SU-DHL-6 (cell line): ENCODE measurements at regions not wholly inside any gene's neighbourhood (a gene's known extent, or its start where the extent isn't known, plus 50 kb on each side); places are given as distances from the start of the nearest gene placed in this dataset.

Experiments
- H2AFZ ChIP-seq: fragments of 200-600 bp; sonication (generic); 2 replicates; pipeline ENCODE4 v1.6.1; 2014; ENCODE audit warnings: low read depth, mild to moderate bottlenecking, moderate library complexity, mixed read lengths, antibody characterized with exemption, low read length; ENCODE audit not compliant: severe bottlenecking
- H3F3A ChIP-seq: fragments of 200-600 bp; shearing (Covaris generic); 2 replicates; pipeline ENCODE4 v1.6.0; 2016; ENCODE audit warnings: antibody characterized with exemption, mild to moderate bottlenecking; ENCODE audit not compliant: insufficient read depth
- H3K27ac ChIP-seq: fragments of 200-600 bp; sonication (generic); 2 replicates; pipeline ENCODE4 v1.5.1; 2016; ENCODE audit warnings: low read depth, mild to moderate bottlenecking, low read length, moderate library complexity, mixed read lengths
- H3K27me3 ChIP-seq: fragments of 200-600 bp; sonication (generic), shearing (Covaris generic); 2 replicates; pipeline ENCODE4 v1.6.0; 2014; ENCODE audit warnings: mild to moderate bottlenecking, low read length
- H3K36me3 ChIP-seq: fragments of 200-600 bp; sonication (generic); 2 replicates; pipeline ENCODE4 v1.6.1; 2014; ENCODE audit warnings: mild to moderate bottlenecking, low read length, mixed read lengths
- H3K4me2 ChIP-seq: fragments of 300-600, 200-600 bp; shearing (Covaris generic), sonication (generic); 2 replicates; pipeline ENCODE4 v1.6.0; 2014; ENCODE audit warnings: low read length, low read depth, mild to moderate bottlenecking; ENCODE audit not compliant: poor library complexity, severe bottlenecking
- H3K4me3 ChIP-seq: fragments of 200-600 bp; sonication (generic); 2 replicates; pipeline ENCODE4 v1.5.1; 2014; ENCODE audit warnings: antibody characterized with exemption, low read length, mild to moderate bottlenecking, mixed read lengths; ENCODE audit not compliant: insufficient read depth, poor library complexity, severe bottlenecking
- H3K79me2 ChIP-seq: fragments of 200-600 bp; sonication (generic); 2 replicates; pipeline ENCODE4 v1.6.1; 2014; ENCODE audit warnings: mild to moderate bottlenecking, low read length, moderate library complexity; ENCODE audit not compliant: insufficient read depth
- H3K9ac ChIP-seq: fragments of 200-600 bp; sonication (generic); 2 replicates; pipeline ENCODE4 v1.7.0; 2014; ENCODE audit warnings: mild to moderate bottlenecking, low read length
- H3K9me2 ChIP-seq: fragments of 200-600 bp; sonication (generic); replicated peaks from 2 replicates; pipeline ENCODE4 v1.6.1; 2014; ENCODE audit warnings: low read length; ENCODE audit not compliant: insufficient read depth
- H3K9me3 ChIP-seq: fragments of 200-600 bp; sonication (generic); 2 replicates; pipeline ENCODE4 v1.6.1; 2014; ENCODE audit warnings: low read length, mixed read lengths; ENCODE audit not compliant: insufficient read depth
- H4K20me1 ChIP-seq: fragments of 200-600 bp; sonication (generic); 2 replicates; pipeline ENCODE4 v1.6.1; 2014; ENCODE audit warnings: low read depth, mild to moderate bottlenecking, antibody characterized with exemption, low read length, moderate library complexity, mixed read lengths
- CTCF ChIP-seq: fragments of 200-600 bp; sonication (generic); IDR thresholded peaks from one replicate; pipeline ENCODE4 v1.5.1; 2017; ENCODE audit warnings: antibody characterized with exemption, mild to moderate bottlenecking, low read length, moderate library complexity; ENCODE audit not compliant: insufficient read depth, poor library complexity, severe bottlenecking
- EZH2phosphoT487 ChIP-seq: fragments of 200-600 bp; sonication (generic), shearing (Covaris generic); conservative IDR thresholded peaks from 2 replicates; pipeline ENCODE4 v1.6.1; 2018; ENCODE audit warnings: mild to moderate bottlenecking, antibody characterized with exemption, low read length, moderate library complexity, mixed read lengths

GRCh38 chr5:106159616-106160015, 1511.1 kb downstream of the EFNA5 start:
- Histone ChIP-seq H3K27me3 (no peaks in the 10 kb centered on the region), H3K9me3 (no peaks in the 10 kb centered on the region), H3K4me3 (no peak overlapping the region), H3K79me2 (no peaks in the 10 kb centered on the region), H3K9ac (no peak overlapping the region), H3K36me3 (no peaks in the 10 kb centered on the region), H3K4me2 (no peak overlapping the region), H3K27ac (no peak overlapping the region), H2AFZ (no peak overlapping the region), H3F3A (no peaks in the 10 kb centered on the region), H3K9me2 (no peaks in the 10 kb centered on the region), H4K20me1 (no peaks in the 10 kb centered on the region)
- TF ChIP-seq CTCF: no peak
- no peak for TF ChIP-seq EZH2phosphoT487

- Histone ChIP-seq H4K20me1 (no peaks in the 10 kb centered on the region), H2AFZ (no peak overlapping the region), H3F3A (no peaks in the 10 kb centered on the region), H3K4me3 (no peak overlapping the region), H3K27ac (no peak overlapping the region), H3K36me3 (no peaks in the 10 kb centered on the region), H3K4me2 (no peak overlapping the region), H3K27me3 (no peaks in the 10 kb centered on the region), H3K9ac (no peak overlapping the region), H3K9me3 (no peaks in the 10 kb centered on the region), H3K79me2 (no peaks in the 10 kb centered on the region), H3K9me2 (no peaks in the 10 kb centered on the region)
- TF ChIP-seq EZH2phosphoT487: no peak
- no peak for TF ChIP-seq CTCF
These were observed 1516.4 kb downstream of the EFNA5 start for GRCh38 chr5:106154280-106154716.

GRCh38 chr5:106152569-106152968, 1518.2 kb downstream of the EFNA5 start:
- Histone ChIP-seq H2AFZ (no peak overlapping the region), H3K36me3 (no peaks in the 10 kb centered on the region), H3K9me2 (no peaks in the 10 kb centered on the region), H3K9me3 (no peaks in the 10 kb centered on the region), H4K20me1 (no peaks in the 10 kb centered on the region), H3K27me3 (no peaks in the 10 kb centered on the region), H3K79me2 (no peaks in the 10 kb centered on the region), H3K9ac (no peak overlapping the region), H3K4me2 (no peak overlapping the region), H3K4me3 (no peak overlapping the region), H3F3A (no peaks in the 10 kb centered on the region), H3K27ac (no peak overlapping the region)
- TF ChIP-seq EZH2phosphoT487 (no peak), CTCF (no peak)
